IgD-negative memory B cell (primary cell): ENCODE measurements at regions not wholly inside any gene's neighbourhood (a gene's known extent, or its start where the extent isn't known, plus 50 kb on each side); places are given as distances from the start of the nearest gene placed in this dataset.
"Not testable (repeated sequence)": the region's sequence is repeated elsewhere in the genome, so short reads cannot be mapped to it uniquely, and the experiment has no call there.

ENCODE experiments used
- H3K27ac Mint-ChIP-seq, 3 donors: one replicate each; pipeline ENCODE4 v1.8.0; 2020 to 2022; ENCODE audit warnings: mild to moderate bottlenecking in 3 of 3, mixed read lengths in 3 of 3, moderate library complexity in 1 of 3
- H3K27me3 Mint-ChIP-seq: one replicate; pipeline ENCODE4 v1.8.0; 2021; ENCODE audit warnings: mixed read lengths
- H3K36me3 Mint-ChIP-seq: one replicate; pipeline ENCODE4 v1.8.0; 2020; ENCODE audit warnings: mild to moderate bottlenecking, mixed read lengths
- H3K4me1 Mint-ChIP-seq, 3 donors: one replicate each; pipeline ENCODE4 v1.8.0; 2020 to 2022; ENCODE audit warnings: mixed read lengths in 3 of 3, mild to moderate bottlenecking in 1 of 3
- H3K4me3 Mint-ChIP-seq, 4 donors: one replicate each; pipeline ENCODE4 v1.8.0; 2020 to 2022; ENCODE audit warnings: mild to moderate bottlenecking in 4 of 4, mixed read lengths in 4 of 4, moderate library complexity in 3 of 4
- H3K9me3 Mint-ChIP-seq, 3 donors: one replicate each; pipeline ENCODE4 v1.8.0; 2020 to 2021; ENCODE audit warnings: mixed read lengths in 3 of 3, mild to moderate bottlenecking in 1 of 3

DNA sequence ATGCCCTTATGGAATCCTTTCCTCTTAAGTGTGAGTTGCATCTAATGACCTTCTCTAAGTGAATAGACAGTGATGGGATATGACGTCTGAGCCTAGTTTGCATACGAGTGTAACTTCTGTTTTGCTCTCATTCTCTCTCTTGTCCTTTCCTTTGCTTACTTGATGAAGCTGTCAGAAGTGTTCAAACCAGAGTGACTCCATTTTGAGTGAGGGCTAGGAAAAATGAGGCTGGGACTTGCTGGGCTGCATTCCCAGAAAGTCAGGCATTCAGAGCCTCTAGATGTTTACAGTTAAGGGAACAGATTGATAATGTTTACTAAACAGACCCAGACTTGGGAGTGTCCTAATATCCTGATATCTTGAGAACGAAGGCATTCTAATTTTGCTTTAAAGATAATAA is 311.2 kb upstream of the SOX4 start:
- not testable (repeated sequence) for H3K27me3 Mint-ChIP-seq, H3K27ac Mint-ChIP-seq, H3K4me1 Mint-ChIP-seq, H3K4me3 Mint-ChIP-seq, H3K36me3 Mint-ChIP-seq, H3K9me3 Mint-ChIP-seq

DNA sequence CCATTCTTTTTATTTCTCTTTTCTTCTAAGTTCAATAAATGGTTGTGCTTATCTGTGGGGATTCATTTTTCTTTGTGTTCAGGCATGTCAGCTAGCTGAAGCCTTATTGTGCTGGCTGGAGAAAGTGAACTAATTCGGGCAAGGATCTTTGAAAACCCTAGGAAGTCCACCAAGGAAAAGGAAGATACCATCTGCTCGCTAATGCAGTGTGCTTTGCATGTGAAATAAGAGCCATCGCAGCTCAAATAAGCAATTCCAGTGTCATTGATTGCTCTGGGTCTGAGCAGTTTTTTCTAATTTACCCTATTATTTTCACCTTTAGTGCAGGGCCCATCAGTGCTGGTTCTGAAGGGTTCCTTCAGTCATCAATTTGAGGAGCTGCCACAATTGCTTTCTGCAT is 309.4 kb upstream of the SOX4 start:
- Mint-ChIP-seq H3K9me3 (peaks cover 0 to 2% (median 0%) of the 10 kb centered on the region in 3 donors), H3K4me3 (no peak overlapping the region), H3K27ac (no peak overlapping the region), H3K4me1 (no peaks in the 10 kb centered on the region), H3K27me3 (peaks cover 2% of the 10 kb centered on the region), H3K36me3 (no peaks in the 10 kb centered on the region)

DNA sequence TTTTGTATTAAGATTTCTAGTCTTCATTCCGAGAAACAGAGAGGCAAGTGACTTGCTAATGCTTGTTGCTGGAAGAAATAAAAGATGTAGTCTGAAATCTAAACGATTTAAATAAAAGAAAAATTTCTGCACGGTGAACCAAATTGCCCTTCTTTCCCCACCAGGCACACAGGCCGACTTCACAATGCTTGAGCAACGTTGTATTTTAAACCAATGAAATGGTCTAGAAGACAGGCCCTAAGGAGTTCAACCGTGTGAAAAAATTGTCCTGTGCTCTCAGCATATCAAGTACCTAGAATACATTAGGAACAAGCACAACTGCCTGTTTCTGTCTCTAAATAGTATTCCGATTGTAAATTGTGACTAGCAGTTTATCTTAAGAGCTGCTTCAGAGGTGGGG is 308.8 kb upstream of the SOX4 start:
- Mint-ChIP-seq H3K36me3 (no peaks in the 10 kb centered on the region), H3K27me3 (peaks cover 2% of the 10 kb centered on the region), H3K4me1 (no peaks in the 10 kb centered on the region), H3K4me3 (no peak overlapping the region), H3K27ac (no peak overlapping the region), H3K9me3 (peaks cover 0 to 2% (median 0%) of the 10 kb centered on the region in 3 donors)

DNA sequence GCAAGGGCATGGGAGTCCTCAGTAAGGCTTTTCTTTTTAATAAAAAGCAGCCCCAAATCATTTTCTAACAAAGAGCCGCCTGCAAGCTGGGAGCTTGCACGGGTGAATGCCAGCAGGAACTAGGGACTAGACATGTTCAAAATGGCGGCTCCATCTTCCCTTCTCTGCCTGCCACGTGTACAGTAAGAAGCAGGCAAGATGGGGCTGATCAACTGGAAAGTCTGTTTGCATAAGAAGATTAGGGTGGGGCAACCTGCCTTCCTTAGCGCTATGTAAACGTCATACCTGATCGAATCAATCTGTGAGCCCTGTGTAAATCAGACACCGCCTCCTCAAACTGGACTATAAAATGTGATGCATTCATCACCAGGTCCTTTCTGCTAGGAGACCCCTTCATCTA is 299.4 kb upstream of the SOX4 start:
- Mint-ChIP-seq H3K9me3 (peaks cover 0 to 4% (median 0%) of the 10 kb centered on the region in 3 donors), H3K4me1 (no peaks in the 10 kb centered on the region), H3K27ac (no peak overlapping the region), H3K27me3 (no peaks in the 10 kb centered on the region), H3K4me3 (no peak overlapping the region), H3K36me3 (peaks cover 2% of the 10 kb centered on the region)

DNA sequence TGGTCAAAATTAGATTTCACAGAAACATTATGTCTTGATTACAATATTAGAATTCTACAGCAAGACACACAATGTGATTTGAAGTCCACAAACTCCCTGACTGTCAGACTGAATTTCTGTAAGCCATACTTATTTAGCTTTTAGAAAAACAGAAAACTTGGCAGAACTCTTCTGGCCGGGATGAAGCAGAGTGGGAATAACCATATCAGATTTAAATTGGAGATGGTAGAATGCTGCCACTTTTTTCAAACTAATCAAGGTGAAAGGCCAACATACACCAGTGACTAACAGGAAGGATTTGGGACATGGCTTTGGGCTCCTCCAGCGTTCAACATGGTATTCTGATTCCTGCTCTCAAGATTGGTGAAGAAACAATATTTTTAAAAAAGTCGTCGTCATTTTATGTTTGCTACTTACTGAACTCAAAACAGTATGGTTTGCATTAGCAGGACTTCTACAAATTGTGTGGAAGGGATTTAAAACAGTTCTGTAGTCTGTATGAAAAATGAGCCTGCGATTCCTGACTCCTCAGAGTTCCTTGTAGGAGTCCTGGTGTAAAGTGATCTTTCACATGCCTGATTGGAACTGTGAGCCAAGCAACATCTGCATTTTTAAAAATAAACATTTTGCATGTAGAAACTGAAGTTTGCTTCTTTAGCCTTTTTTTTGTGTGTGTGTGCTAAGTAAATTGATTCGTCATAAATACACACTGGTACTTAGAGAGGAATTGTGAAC is 297.9 kb upstream of the SOX4 start:
- Mint-ChIP-seq H3K36me3 (peaks cover 2% of the 10 kb centered on the region), H3K27ac (no peak overlapping the region), H3K9me3 (peaks cover 0 to 4% (median 0%) of the 10 kb centered on the region in 3 donors), H3K27me3 (no peaks in the 10 kb centered on the region), H3K4me3 (no peak overlapping the region), H3K4me1 (no peaks in the 10 kb centered on the region)

DNA sequence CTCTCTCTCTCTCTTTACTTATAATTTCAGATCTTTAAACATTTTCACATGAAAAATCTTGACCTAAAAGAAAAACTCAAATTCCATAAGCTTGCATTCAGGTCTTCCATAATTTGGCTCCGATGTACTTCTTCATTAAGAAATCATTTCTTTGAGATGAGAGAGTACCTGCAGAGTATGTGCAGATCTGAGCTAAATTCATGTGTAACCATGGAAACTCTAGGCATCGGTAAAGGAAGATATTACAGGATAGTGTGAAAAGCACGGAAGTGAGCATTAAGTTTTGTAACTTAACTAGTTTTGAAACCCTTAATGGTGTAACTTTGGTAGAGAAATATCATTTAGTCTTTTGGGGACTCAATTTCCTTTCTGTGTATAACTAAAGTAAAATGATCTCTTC is 295.9 kb upstream of the SOX4 start:
- Mint-ChIP-seq H3K27me3 (no peaks in the 10 kb centered on the region), H3K27ac (no peak overlapping the region), H3K4me3 (no peak overlapping the region), H3K36me3 (peaks cover 2% of the 10 kb centered on the region), H3K4me1 (no peaks in the 10 kb centered on the region), H3K9me3 (peaks cover 0 to 7% (median 0%) of the 10 kb centered on the region in 3 donors)

DNA sequence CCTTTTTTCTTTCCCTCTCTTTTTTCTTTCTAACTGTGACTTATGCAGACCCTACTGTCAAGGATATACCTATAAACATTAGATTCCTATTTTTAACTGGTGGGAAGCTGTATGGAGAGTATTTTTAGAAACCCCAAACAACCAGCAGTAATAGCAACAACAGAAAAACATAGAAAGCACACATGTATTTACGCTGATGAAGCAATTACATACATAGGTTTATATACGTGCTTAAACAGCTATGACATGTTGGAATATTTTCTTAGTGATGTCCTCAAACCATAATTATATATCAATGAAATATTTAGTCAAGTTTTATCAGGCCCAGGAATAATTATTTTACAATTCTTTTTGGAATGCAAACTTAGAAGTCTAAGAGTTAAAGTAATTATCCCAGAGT is 294.3 kb upstream of the SOX4 start:
- peaks cover 0 to 9% (median 0%) of the 10 kb centered on the region in 3 donors for H3K9me3 Mint-ChIP-seq
- H3K4me3 Mint-ChIP-seq, result no peak overlapping the region
- no peaks in the 10 kb centered on the region for H3K27me3 Mint-ChIP-seq
- H3K4me1 Mint-ChIP-seq, result no peaks in the 10 kb centered on the region
- no peak overlapping the region for H3K27ac Mint-ChIP-seq
- H3K36me3 Mint-ChIP-seq, result peaks cover 3% of the 10 kb centered on the region

DNA sequence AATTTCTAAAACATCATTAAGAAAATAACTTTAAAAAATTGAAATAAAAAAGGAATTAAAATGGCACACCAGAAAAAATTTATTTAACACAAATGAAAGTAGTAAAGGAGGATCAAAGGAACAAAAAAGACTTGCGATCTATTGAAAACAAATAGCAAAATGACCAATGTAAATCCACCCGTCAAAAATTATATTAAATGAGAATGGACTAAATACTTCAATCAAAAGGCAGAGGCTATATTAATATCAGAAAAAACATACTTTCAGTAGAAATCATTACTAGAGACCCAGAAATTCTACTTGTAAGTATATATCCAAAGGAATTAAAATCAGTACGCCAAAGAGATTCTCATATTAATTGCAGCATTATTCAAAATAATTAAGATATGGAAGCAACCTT is 293.1 kb upstream of the SOX4 start:
- Mint-ChIP-seq H3K27ac (no peak overlapping the region), H3K27me3 (no peaks in the 10 kb centered on the region), H3K9me3 (peaks cover 0 to 9% (median 0%) of the 10 kb centered on the region in 3 donors), H3K4me3 (no peak overlapping the region), H3K4me1 (no peaks in the 10 kb centered on the region), H3K36me3 (peaks cover 3% of the 10 kb centered on the region)

DNA sequence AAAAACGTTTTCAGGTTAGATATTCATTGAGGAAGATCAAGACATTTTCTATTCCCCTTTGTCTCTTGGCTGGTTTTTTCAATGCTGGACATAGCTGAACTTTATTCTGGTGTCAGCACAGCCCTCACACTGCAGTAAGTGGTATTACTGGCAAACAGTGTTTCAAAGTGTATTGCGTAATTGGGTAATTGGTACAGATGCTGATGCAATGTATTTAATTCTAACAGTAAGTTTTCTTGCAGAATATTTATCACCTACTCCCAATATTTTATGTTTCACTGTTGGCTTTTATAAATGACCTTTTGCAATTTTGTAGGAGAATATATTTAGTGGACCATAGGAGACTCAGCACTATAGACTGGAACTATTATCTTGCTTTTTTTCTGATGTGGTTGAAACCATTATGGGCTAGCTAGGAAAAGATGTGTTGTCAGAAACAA is 287.6 kb upstream of the SOX4 start:
- Mint-ChIP-seq H3K9me3 (peaks cover 0 to 9% (median 0%) of the 10 kb centered on the region in 3 donors), H3K4me1 (peaks cover 0 to 2% (median 0%) of the 10 kb centered on the region in 3 donors), H3K27me3 (peaks cover 2% of the 10 kb centered on the region), H3K4me3 (no peak overlapping the region), H3K36me3 (peaks cover 2% of the 10 kb centered on the region), H3K27ac (no peak overlapping the region)

DNA sequence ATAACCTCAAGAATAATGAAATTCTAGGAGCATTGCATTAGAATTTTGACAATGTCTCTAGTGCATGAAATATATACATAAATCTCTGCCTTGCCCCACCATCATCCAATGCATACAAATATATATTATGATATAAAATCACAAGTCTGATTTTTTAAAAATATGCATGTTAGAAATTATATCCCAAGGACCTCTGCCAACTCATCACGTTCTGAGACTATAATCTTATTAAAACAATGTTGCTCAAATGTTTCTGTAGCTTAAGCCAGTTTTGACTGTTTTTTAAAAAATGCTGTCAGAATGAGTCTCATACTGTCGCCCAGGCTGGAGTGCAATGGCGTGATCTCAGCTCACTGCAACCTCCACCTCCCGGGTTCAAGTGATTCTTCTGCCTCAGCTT is 287.0 kb upstream of the SOX4 start:
- H3K9me3 Mint-ChIP-seq, result peaks cover 0 to 8% (median 0%) of the 10 kb centered on the region in 3 donors
- H3K36me3 Mint-ChIP-seq, result peaks cover 2% of the 10 kb centered on the region
- peaks cover 2% of the 10 kb centered on the region for H3K27me3 Mint-ChIP-seq
- peaks cover 0 to 2% (median 0%) of the 10 kb centered on the region in 3 donors for H3K4me1 Mint-ChIP-seq
- no peak overlapping the region for H3K4me3 Mint-ChIP-seq
- no peak overlapping the region for H3K27ac Mint-ChIP-seq

DNA sequence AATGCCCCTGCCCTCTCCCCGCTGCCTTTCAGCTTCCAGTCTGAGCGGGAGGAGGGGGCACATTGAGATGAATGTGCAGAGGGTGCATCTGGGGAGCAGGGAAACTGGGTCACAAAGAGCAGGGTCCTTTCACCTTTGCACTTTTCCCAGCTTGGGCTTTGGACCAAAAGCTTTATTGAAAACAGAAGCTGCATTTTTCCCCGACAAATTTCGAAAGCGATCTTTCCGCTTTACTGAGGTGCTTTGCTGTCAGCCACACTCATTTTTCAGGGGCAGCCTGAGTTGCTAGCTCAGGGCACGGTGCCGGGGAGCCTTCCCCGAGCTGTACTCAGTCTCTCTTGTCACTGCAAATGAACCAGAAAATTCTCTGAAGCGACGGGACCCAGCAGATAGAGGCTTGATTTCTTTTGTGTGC is 283.7 kb upstream of the SOX4 start:
- no peak overlapping the region for H3K4me3 Mint-ChIP-seq
- peaks cover 2% of the 10 kb centered on the region for H3K27me3 Mint-ChIP-seq
- H3K36me3 Mint-ChIP-seq, result peaks cover 2% of the 10 kb centered on the region
- peaks cover 0 to 2% (median 0%) of the 10 kb centered on the region in 3 donors for H3K4me1 Mint-ChIP-seq
- no peak overlapping the region for H3K27ac Mint-ChIP-seq
- H3K9me3 Mint-ChIP-seq, result no peaks in the 10 kb centered on the region

DNA sequence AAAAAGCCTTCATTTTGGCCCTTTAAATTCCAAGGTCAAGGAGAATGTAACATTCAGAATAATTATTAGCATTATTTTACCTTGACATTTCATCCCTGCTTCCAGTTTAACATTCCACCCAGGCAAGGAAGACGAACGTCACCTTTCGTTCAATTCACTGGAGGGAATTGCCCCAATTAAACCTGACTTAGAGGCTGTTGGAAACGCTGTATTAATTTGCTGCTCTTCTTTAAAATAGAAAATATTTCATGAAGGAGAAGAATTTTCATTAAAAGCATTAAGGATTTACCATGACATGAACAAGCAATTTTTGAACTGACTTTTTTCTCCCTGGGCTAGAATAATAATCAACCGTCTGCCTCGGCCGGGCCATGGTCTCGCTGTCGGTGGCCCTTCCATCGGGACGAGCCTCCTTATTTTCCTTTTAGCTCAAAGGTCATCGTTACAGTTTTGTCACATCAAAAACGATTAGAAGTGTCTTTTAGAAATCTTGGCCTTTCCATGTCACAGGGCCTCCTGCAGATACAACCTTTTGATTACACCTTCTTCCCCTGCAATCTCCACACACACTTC is 282.9 kb upstream of the SOX4 start:
- no peak overlapping the region for H3K27ac Mint-ChIP-seq
- H3K4me3 Mint-ChIP-seq, result peak overlapping the region in 1 of 4 donors; percentile 12
- peaks cover 2% of the 10 kb centered on the region for H3K36me3 Mint-ChIP-seq
- no peaks in the 10 kb centered on the region for H3K9me3 Mint-ChIP-seq
- H3K4me1 Mint-ChIP-seq, result peaks cover 0 to 2% (median 0%) of the 10 kb centered on the region in 3 donors
- peaks cover 2% of the 10 kb centered on the region for H3K27me3 Mint-ChIP-seq

DNA sequence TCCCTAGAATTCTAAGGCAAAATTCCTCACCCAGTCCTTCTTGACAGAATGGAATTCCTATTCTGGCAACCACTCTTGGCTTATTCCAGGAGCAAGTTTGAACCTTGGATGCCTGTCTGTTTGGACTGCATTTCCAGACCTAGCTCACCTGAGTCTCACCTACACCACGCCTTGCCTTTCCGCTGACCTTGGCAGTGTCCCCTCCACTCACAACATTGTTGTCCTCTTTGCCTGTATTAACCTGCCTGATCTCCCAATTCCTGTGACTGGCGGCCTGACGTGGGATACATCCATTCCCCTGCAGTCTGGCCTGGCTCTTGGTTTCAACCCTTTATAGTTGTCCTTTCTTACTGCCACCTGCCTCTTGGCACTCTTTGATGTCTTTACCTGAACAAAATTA is 281.4 kb upstream of the SOX4 start:
- Mint-ChIP-seq H3K4me1 (peaks cover 0 to 2% (median 0%) of the 10 kb centered on the region in 3 donors), H3K36me3 (peaks cover 4% of the 10 kb centered on the region), H3K9me3 (no peaks in the 10 kb centered on the region), H3K4me3 (no peak overlapping the region), H3K27me3 (peaks cover 2% of the 10 kb centered on the region), H3K27ac (no peak overlapping the region)

DNA sequence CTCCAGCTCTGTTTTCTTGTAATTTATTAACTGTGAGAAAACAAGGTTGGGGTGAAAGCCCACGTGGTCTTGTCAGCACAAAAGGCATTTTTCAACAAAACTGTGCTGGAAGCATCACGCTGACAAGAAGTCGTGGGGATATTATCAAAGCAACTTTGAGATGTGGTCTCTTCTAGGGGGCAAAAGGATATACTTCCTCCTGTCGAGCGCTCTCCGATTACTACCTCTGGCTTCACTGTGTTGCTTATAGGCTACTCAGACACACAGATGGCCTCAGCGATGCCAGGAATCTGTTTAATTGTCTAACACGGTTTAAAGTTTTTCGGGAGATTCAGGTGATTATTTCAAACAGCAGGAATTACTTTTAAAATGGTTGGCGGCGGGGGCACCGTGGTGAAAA is 275.9 kb upstream of the SOX4 start:
- H3K9me3 Mint-ChIP-seq, result peaks cover 0 to 6% (median 4%) of the 10 kb centered on the region in 3 donors
- no peak overlapping the region for H3K4me3 Mint-ChIP-seq
- H3K27ac Mint-ChIP-seq, result no peak overlapping the region
- H3K36me3 Mint-ChIP-seq, result peaks cover 1% of the 10 kb centered on the region
- no peaks in the 10 kb centered on the region for H3K4me1 Mint-ChIP-seq
- H3K27me3 Mint-ChIP-seq, result no peaks in the 10 kb centered on the region

DNA sequence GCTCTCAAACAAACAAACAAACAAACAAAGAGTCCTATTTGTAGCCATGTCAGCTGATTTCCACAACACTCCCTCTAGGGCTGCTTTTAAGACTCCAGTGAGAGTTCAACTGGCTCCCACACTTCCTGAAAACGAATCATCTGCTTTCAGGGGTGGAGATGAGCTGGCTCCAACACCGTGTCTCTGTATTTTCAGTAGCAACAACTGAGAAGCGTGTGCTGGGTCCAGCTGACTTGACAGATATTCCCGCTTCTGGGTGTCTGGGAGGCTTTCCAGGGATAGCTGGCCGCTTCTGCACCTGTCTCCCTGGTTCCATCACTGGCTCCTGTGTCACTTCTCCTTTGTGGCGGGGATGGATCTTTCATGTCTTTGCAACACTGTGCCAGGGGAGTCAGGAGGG is 272.5 kb upstream of the SOX4 start:
- no peaks in the 10 kb centered on the region for H3K4me1 Mint-ChIP-seq
- no peak overlapping the region for H3K4me3 Mint-ChIP-seq
- no peak overlapping the region for H3K27ac Mint-ChIP-seq
- peaks cover 0 to 6% (median 4%) of the 10 kb centered on the region in 3 donors for H3K9me3 Mint-ChIP-seq
- H3K36me3 Mint-ChIP-seq, result peaks cover under 1% of the 10 kb centered on the region
- no peaks in the 10 kb centered on the region for H3K27me3 Mint-ChIP-seq

DNA sequence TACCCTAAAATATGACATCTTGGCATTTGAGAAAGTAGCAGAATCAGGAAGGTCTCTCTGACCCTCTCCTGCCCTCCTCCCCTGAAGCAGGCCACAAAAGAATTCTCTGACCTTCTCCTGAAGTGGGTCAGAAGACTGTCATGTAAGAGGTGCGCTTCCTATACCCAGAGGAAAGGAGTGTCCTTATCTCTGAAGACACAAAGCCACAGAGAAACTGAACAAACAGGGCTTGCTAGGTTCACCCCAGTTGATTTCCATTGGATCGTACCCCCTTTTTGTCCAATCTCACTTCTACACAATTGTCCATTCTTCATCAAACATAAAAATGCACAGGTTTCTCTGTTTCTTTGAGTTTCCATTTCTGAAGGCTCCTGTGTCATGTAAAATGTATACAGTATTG is 272.0 kb upstream of the SOX4 start:
- H3K9me3 Mint-ChIP-seq, result peaks cover 0 to 6% (median 4%) of the 10 kb centered on the region in 3 donors
- no peaks in the 10 kb centered on the region for H3K4me1 Mint-ChIP-seq
- H3K27ac Mint-ChIP-seq, result no peak overlapping the region
- no peak overlapping the region for H3K4me3 Mint-ChIP-seq
- H3K27me3 Mint-ChIP-seq, result no peaks in the 10 kb centered on the region
- no peaks in the 10 kb centered on the region for H3K36me3 Mint-ChIP-seq
